ENCODE measurements at regions not wholly inside any gene's neighbourhood (a gene's known extent, or its start where the extent isn't known, plus 50 kb on each side); places are given as distances from the start of the nearest gene placed in this dataset.

GRCh38 chr1:112791723-112792104, 76.6 kb upstream of the PPM1J start:
- TF ChIP-seq, protein P1, sequence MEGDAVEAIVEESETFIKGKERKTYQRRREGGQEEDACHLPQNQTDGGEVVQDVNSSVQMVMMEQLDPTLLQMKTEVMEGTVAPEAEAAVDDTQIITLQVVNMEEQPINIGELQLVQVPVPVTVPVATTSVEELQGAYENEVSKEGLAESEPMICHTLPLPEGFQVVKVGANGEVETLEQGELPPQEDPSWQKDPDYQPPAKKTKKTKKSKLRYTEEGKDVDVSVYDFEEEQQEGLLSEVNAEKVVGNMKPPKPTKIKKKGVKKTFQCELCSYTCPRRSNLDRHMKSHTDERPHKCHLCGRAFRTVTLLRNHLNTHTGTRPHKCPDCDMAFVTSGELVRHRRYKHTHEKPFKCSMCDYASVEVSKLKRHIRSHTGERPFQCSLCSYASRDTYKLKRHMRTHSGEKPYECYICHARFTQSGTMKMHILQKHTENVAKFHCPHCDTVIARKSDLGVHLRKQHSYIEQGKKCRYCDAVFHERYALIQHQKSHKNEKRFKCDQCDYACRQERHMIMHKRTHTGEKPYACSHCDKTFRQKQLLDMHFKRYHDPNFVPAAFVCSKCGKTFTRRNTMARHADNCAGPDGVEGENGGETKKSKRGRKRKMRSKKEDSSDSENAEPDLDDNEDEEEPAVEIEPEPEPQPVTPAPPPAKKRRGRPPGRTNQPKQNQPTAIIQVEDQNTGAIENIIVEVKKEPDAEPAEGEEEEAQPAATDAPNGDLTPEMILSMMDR (conservative IDR thresholded peaks at IDR 0.05; ENCODE audit: low read length): no peak
- no peak for TF ChIP-seq EZH2phosphoT487 (IDR thresholded peaks at IDR 0.05; ENCODE audit: borderline replicate concordance, low read depth, low read length)
